Parathyroid adenoma (tissue), 2 donors: ENCODE measurements at regions not wholly inside any gene's neighbourhood (a gene's known extent, or its start where the extent isn't known, plus 50 kb on each side); places are given as distances from the start of the nearest gene placed in this dataset.

Experiments used
- H2AFZ ChIP-seq: fragments of 300-600 bp; sonication (generic); one replicate; pipeline ENCODE4 v1.7.0; 2017; ENCODE audit warnings: antibody characterized with exemption, mild to moderate bottlenecking
- H3K27ac ChIP-seq: fragments of 300-600 bp; sonication (generic); one replicate; pipeline ENCODE4 v1.7.0; 2017
- H3K27me3 ChIP-seq: fragments of 300-600 bp; sonication (generic); one replicate; pipeline ENCODE4 v1.7.0; 2017; ENCODE audit warnings: low read length; ENCODE audit not compliant: control insufficient read depth, insufficient read depth
- H3K36me3 ChIP-seq: fragments of 300-600 bp; sonication (generic); one replicate; pipeline ENCODE4 v1.7.0; 2017; ENCODE audit warnings: low read length; ENCODE audit not compliant: control insufficient read depth, insufficient read depth
- H3K4me1 ChIP-seq: fragments of 300-600 bp; sonication (generic); one replicate; pipeline ENCODE4 v1.7.0; 2017; ENCODE audit warnings: control low read depth
- H3K4me2 ChIP-seq: fragments of 300-600 bp; sonication (generic); one replicate; pipeline ENCODE4 v1.7.0; 2017; ENCODE audit warnings: low read length
- H3K4me3 ChIP-seq: fragments of 300-600 bp; sonication (generic); one replicate; pipeline ENCODE4 v1.7.0; 2017; ENCODE audit warnings: low read depth, low read length
- H3K79me2 ChIP-seq: fragments of 300-600 bp; sonication (generic); one replicate; pipeline ENCODE4 v1.7.0; 2017; ENCODE audit warnings: control low read depth
- H3K9ac ChIP-seq: fragments of 300-600 bp; sonication (generic); one replicate; pipeline ENCODE4 v1.7.0; 2017; ENCODE audit warnings: mild to moderate bottlenecking
- H3K9me3 ChIP-seq: fragments of 300-600 bp; sonication (generic); one replicate; pipeline ENCODE4 v1.7.0; 2017; ENCODE audit warnings: low read length; ENCODE audit not compliant: control insufficient read depth
- CTCF ChIP-seq: fragments of 300-600 bp; sonication (generic); IDR thresholded peaks from one replicate; pipeline ENCODE4 v1.7.0; 2017; ENCODE audit warnings: antibody characterized with exemption, mild to moderate bottlenecking
- donor health status: primary hyperparathyroidism.

GRCh38 chr12:30823156-30823699 lies 68.5 kb upstream of the CAPRIN2 start:
- Histone ChIP-seq H3K9ac (no peak overlapping the region), H3K79me2 (no peaks in the 10 kb centered on the region), H3K27ac (no peak overlapping the region), H3K4me2 (no peak overlapping the region), H3K9me3 (no peaks in the 10 kb centered on the region), H3K4me1 (no peaks in the 10 kb centered on the region), H3K27me3 (no peaks in the 10 kb centered on the region), H2AFZ (peak overlapping the region; percentile 87), H3K36me3 (no peaks in the 10 kb centered on the region), H3K4me3 (no peak overlapping the region)
- TF ChIP-seq CTCF, result no peak

- peak overlapping the region; percentile 24 for H3K4me3 ChIP-seq
- no peaks in the 10 kb centered on the region for H3K27me3 ChIP-seq
- no peak overlapping the region for H3K27ac ChIP-seq
Observed at GRCh38 chr12:30822385-30823155, 67.8 kb upstream of the CAPRIN2 start.

GRCh38 chr12:30820406-30820946 lies 65.7 kb upstream of the CAPRIN2 start:
- no peak for TF ChIP-seq CTCF
- no peak overlapping the region for H3K4me3 ChIP-seq

More at GRCh38 chr12:30822385-30823155, 67.8 kb upstream of the CAPRIN2 start:
- no peaks in the 10 kb centered on the region for H3K36me3 ChIP-seq
- peak; percentile 18 for TF ChIP-seq CTCF
- H2AFZ ChIP-seq, result peak overlapping the region; percentile 87
- no peaks in the 10 kb centered on the region for H3K4me1 ChIP-seq
- H3K9ac ChIP-seq, result no peak overlapping the region
- no peaks in the 10 kb centered on the region for H3K79me2 ChIP-seq
- H3K9me3 ChIP-seq, result no peaks in the 10 kb centered on the region
- peak overlapping the region; percentile 72 for H3K4me2 ChIP-seq

GRCh38 chr12:30818562-30818961 lies 63.8 kb upstream of the CAPRIN2 start:
- H3K4me3 ChIP-seq, result no peak overlapping the region

More at GRCh38 chr12:30820406-30820946, 65.7 kb upstream of the CAPRIN2 start:
- H3K4me2 ChIP-seq, result no peak overlapping the region
- H3K36me3 ChIP-seq, result no peaks in the 10 kb centered on the region
- H2AFZ ChIP-seq, result no peak overlapping the region
- H3K4me1 ChIP-seq, result no peaks in the 10 kb centered on the region
- H3K27me3 ChIP-seq, result no peaks in the 10 kb centered on the region
- H3K9me3 ChIP-seq, result no peaks in the 10 kb centered on the region
- H3K79me2 ChIP-seq, result no peaks in the 10 kb centered on the region
- no peak overlapping the region for H3K9ac ChIP-seq
- H3K27ac ChIP-seq, result no peak overlapping the region

More at GRCh38 chr12:30818562-30818961, 63.8 kb upstream of the CAPRIN2 start:
- H2AFZ ChIP-seq, result no peak overlapping the region
- TF ChIP-seq CTCF, result no peak
- H3K27me3 ChIP-seq, result no peaks in the 10 kb centered on the region
- H3K79me2 ChIP-seq, result no peaks in the 10 kb centered on the region
- H3K4me2 ChIP-seq, result no peak overlapping the region
- no peak overlapping the region for H3K27ac ChIP-seq
- H3K9me3 ChIP-seq, result no peaks in the 10 kb centered on the region
- H3K4me1 ChIP-seq, result no peaks in the 10 kb centered on the region
- H3K9ac ChIP-seq, result no peak overlapping the region
- H3K36me3 ChIP-seq, result no peaks in the 10 kb centered on the region
